CD14-positive monocyte (primary cell): ENCODE measurements at regions not wholly inside any gene's neighbourhood (a gene's known extent, or its start where the extent isn't known, plus 50 kb on each side); places are given as distances from the start of the nearest gene placed in this dataset.

ENCODE experiments used
- DNase-seq, 3 donors: peaks; one replicate each; pipeline ENCODE4 v3.0.0-alpha.2; 2011 to 2022
- H2AFZ ChIP-seq: 2 replicates; pipeline ENCODE4 v1.6.0; 2012; ENCODE audit warnings: mild to moderate bottlenecking, low read depth, low read length, inconsistent platforms; ENCODE audit not compliant: insufficient read depth, poor library complexity, severe bottlenecking
- H3K27ac ChIP-seq, 2 donors: 1 replicate in 1 of 2; 2 replicates in 1 of 2; pipeline ENCODE4 v1.5.1; 2012 to 2013; ENCODE audit warnings: low read length in 2 of 2, control low read depth in 1 of 2, inconsistent platforms in 1 of 2, low read depth in 1 of 2, mild to moderate bottlenecking in 1 of 2
- H3K27me3 ChIP-seq, 2 donors: one replicate each; pipeline versions ENCODE4 v1.6.0 to v1.6.1; 2011 to 2013; ENCODE audit warnings: low read length in 2 of 2; ENCODE audit not compliant: control insufficient read depth in 2 of 2, insufficient read depth in 2 of 2
- H3K36me3 ChIP-seq, 2 donors: replicated peaks in 1 of 2; 1 replicate in 1 of 2; 2 replicates in 1 of 2; pipeline versions ENCODE4 v1.5.1 to v1.6.1; 2012 to 2013; ENCODE audit warnings: low read length in 2 of 2, control low read depth in 1 of 2, inconsistent platforms in 1 of 2, mild to moderate bottlenecking in 1 of 2; ENCODE audit not compliant: insufficient read depth in 2 of 2, control insufficient read depth in 1 of 2
- H3K4me1 ChIP-seq, 2 donors: 1 replicate in 1 of 2; 2 replicates in 1 of 2; pipeline versions ENCODE4 v1.5.1 to v1.6.1; 2012 to 2013; ENCODE audit warnings: low read length in 2 of 2, control low read depth in 1 of 2, inconsistent platforms in 1 of 2, mild to moderate bottlenecking in 1 of 2, moderate library complexity in 1 of 2; ENCODE audit not compliant: insufficient read depth in 2 of 2, control insufficient read depth in 1 of 2
- H3K4me2 ChIP-seq: replicated peaks from 2 replicates; pipeline ENCODE3; 2012; ENCODE audit warnings: low read length, moderate library complexity, mild to moderate bottlenecking; ENCODE audit not compliant: poor library complexity, severe bottlenecking; ENCODE audit errors: extremely low read depth
- H3K4me3 ChIP-seq, 3 experiments: fragments of 200-600 bp in 1 of 3; sonication (generic) in 1 of 3; replicated peaks in 1 of 3; 1 replicate in 2 of 3; 2 replicates in 1 of 3; pipeline ENCODE4 v1.5.1; 2011 to 2013; ENCODE audit warnings: low read length in 3 of 3, mild to moderate bottlenecking in 3 of 3, control low read depth in 2 of 3, low read depth in 2 of 3, inconsistent platforms in 1 of 3, moderate library complexity in 1 of 3
- H3K79me2 ChIP-seq: 2 replicates; pipeline ENCODE4 v1.6.0; 2012; ENCODE audit warnings: mild to moderate bottlenecking, control low read depth, inconsistent platforms, low read length, moderate library complexity; ENCODE audit not compliant: insufficient read depth
- H3K9ac ChIP-seq: 2 replicates; pipeline ENCODE4 v1.6.0; 2017; ENCODE audit warnings: low read length, mild to moderate bottlenecking; ENCODE audit not compliant: insufficient read depth, poor library complexity, severe bottlenecking
- H3K9me3 ChIP-seq, 2 donors: replicated peaks in 1 of 2; 1 replicate in 1 of 2; 2 replicates in 1 of 2; pipeline versions ENCODE4 v1.5.1 to v1.6.1; 2012 to 2013; ENCODE audit warnings: low read length in 2 of 2, control low read depth in 1 of 2; ENCODE audit not compliant: control insufficient read depth in 1 of 2, insufficient read depth in 1 of 2
- H4K20me1 ChIP-seq: 2 replicates; pipeline ENCODE4 v1.6.0; 2012; ENCODE audit warnings: mild to moderate bottlenecking, low read length, control low read depth, moderate library complexity; ENCODE audit not compliant: insufficient read depth
- H3K27ac Mint-ChIP-seq, 7 donors: one replicate each; pipeline ENCODE4 v1.8.0; 2020; ENCODE audit warnings: mild to moderate bottlenecking in 7 of 7, mixed read lengths in 7 of 7, moderate library complexity in 6 of 7, inconsistent platforms in 2 of 7
- H3K27me3 Mint-ChIP-seq, 3 donors: one replicate each; pipeline ENCODE4 v1.8.0; 2021 to 2022; ENCODE audit warnings: low read depth in 3 of 3, mild to moderate bottlenecking in 3 of 3, mixed read lengths in 3 of 3, moderate library complexity in 3 of 3, inconsistent platforms in 1 of 3
- H3K36me3 Mint-ChIP-seq, 2 donors: one replicate each; pipeline ENCODE4 v1.8.0; 2020; ENCODE audit warnings: mixed read lengths in 2 of 2, inconsistent platforms in 1 of 2, mild to moderate bottlenecking in 1 of 2
- H3K4me1 Mint-ChIP-seq: one replicate; pipeline ENCODE4 v1.8.0; 2020; ENCODE audit warnings: mild to moderate bottlenecking, mixed read lengths
- H3K4me3 Mint-ChIP-seq, 2 donors: one replicate each; pipeline ENCODE4 v1.8.0; 2020; ENCODE audit warnings: mild to moderate bottlenecking in 2 of 2, mixed read lengths in 2 of 2, moderate library complexity in 1 of 2
- H3K9me3 Mint-ChIP-seq, 7 donors: one replicate each; pipeline ENCODE4 v1.8.0; 2020 to 2022; ENCODE audit warnings: mixed read lengths in 7 of 7, mild to moderate bottlenecking in 6 of 7, moderate library complexity in 6 of 7, inconsistent platforms in 2 of 7
- WGBS: methylation state at CpG from one replicate; pipeline ENCODE4 v1.1.5; 2013; ENCODE audit warnings: missing lambda C conversion rate; ENCODE audit not compliant: insufficient coverage; 5-methylcytosine and 5-hydroxymethylcytosine counted together
- intact Hi-C, 2 donors: fragments of 100-400 bp; cut with micrococcal nuclease; formaldehyde crosslinking; loops; one replicate each; pipeline versions ENCODE4 v1.15.0 to v1.15.1; 2023
- TF ChIP-seq, protein P1 (sequence below): fragments of 200-600 bp; IDR thresholded peaks from one replicate; pipeline ENCODE4 v1.8.0; 2022; ENCODE audit warnings: antibody characterized with exemption, mild to moderate bottlenecking

DNA sequence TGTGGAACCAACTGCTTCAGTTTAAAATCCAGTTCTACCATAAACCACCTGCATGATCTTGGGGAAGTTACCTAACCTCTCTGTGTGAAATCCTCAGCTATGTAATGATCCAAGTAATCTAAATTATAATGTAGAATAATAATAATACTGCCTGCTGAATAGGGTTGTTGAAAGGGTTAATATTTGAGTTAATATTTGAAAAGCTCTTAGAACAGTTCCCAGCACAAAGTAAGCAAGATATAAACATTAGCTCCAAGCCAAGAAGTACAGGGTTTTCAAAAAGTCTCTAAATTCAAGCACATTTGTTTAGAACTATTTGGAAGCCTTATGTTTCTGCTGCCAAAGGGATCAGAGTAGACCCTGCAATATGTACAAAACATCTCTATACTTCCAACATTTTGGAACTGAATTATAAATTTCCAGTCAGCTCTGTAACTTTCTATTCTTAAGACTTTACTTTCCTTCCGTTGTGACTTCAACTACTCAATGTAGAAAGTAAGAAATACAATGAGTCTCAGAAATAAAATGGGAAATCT is 76.7 kb upstream of the FAM9C start:
- intact Hi-C loops, result no loop called here
- Mint-ChIP-seq H3K36me3 (no peaks in the 10 kb centered on the region), H3K27ac (no peak overlapping the region), H3K4me1 (peaks cover 8% of the 10 kb centered on the region), H3K27me3 (peaks cover 0 to 44% (median 0%) of the 10 kb centered on the region in 3 donors), H3K4me3 (no peak overlapping the region), H3K9me3 (peaks cover 0 to 33% (median 20%) of the 10 kb centered on the region in 7 donors)
- DNase-seq, result no peak
- Histone ChIP-seq H3K36me3 (no peaks in the 10 kb centered on the region), H3K4me3 (no peak overlapping the region), H3K27ac (no peak overlapping the region), H3K79me2 (no peaks in the 10 kb centered on the region), H3K4me2 (no peak overlapping the region), H3K9ac (no peak overlapping the region), H2AFZ (no peak overlapping the region), H3K9me3 (peaks cover 12 to 22% of the 10 kb centered on the region in 2 donors), H4K20me1 (no peaks in the 10 kb centered on the region), H3K4me1 (no peaks in the 10 kb centered on the region), H3K27me3 (peaks cover 0 to 42% of the 10 kb centered on the region in 2 donors)
- TF ChIP-seq, protein P1, sequence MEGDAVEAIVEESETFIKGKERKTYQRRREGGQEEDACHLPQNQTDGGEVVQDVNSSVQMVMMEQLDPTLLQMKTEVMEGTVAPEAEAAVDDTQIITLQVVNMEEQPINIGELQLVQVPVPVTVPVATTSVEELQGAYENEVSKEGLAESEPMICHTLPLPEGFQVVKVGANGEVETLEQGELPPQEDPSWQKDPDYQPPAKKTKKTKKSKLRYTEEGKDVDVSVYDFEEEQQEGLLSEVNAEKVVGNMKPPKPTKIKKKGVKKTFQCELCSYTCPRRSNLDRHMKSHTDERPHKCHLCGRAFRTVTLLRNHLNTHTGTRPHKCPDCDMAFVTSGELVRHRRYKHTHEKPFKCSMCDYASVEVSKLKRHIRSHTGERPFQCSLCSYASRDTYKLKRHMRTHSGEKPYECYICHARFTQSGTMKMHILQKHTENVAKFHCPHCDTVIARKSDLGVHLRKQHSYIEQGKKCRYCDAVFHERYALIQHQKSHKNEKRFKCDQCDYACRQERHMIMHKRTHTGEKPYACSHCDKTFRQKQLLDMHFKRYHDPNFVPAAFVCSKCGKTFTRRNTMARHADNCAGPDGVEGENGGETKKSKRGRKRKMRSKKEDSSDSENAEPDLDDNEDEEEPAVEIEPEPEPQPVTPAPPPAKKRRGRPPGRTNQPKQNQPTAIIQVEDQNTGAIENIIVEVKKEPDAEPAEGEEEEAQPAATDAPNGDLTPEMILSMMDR, result no peak
- WGBS, result no CpG with 5 or more reads among the region's 1 CpG

- WGBS, result no CpG with 5 or more reads among the region's 7 CpGs
- no peaks in the 10 kb centered on the region for H3K4me1 ChIP-seq
- H4K20me1 ChIP-seq, result no peaks in the 10 kb centered on the region
- TF ChIP-seq, protein P1, result no peak
- no peaks in the 10 kb centered on the region for H3K79me2 ChIP-seq
- no peaks in the 10 kb centered on the region for H3K36me3 ChIP-seq
- Mint-ChIP-seq H3K27me3 (peaks cover 0 to 43% (median 0%) of the 10 kb centered on the region in 3 donors), H3K4me1 (peaks cover 8% of the 10 kb centered on the region), H3K9me3 (peaks cover 0 to 36% (median 24%) of the 10 kb centered on the region in 7 donors), H3K36me3 (no peaks in the 10 kb centered on the region), H3K27ac (no peak overlapping the region), H3K4me3 (no peak overlapping the region)
- no peak overlapping the region for H3K9ac ChIP-seq
- H2AFZ ChIP-seq, result no peak overlapping the region
- no peak overlapping the region for H3K4me2 ChIP-seq
- H3K4me3 ChIP-seq, result no peak overlapping the region
- H3K27me3 ChIP-seq, result peaks cover 0 to 40% of the 10 kb centered on the region in 2 donors
- H3K27ac ChIP-seq, result no peak overlapping the region
- intact Hi-C loops, result no loop called here
- H3K9me3 ChIP-seq, result peaks cover 12 to 26% of the 10 kb centered on the region in 2 donors
- no peak for DNase-seq
Measured at GRCh38 chrX:13120017-13120416, 75.6 kb upstream of the FAM9C start.
